SU-DHL-6 (cell line): ENCODE measurements at regions not wholly inside any gene's neighbourhood (a gene's known extent, or its start where the extent isn't known, plus 50 kb on each side); places are given as distances from the start of the nearest gene placed in this dataset.

Experiments used
- CTCF ChIP-seq: fragments of 200-600 bp; sonication (generic); IDR thresholded peaks from one replicate; pipeline ENCODE4 v1.5.1; 2017; ENCODE audit warnings: antibody characterized with exemption, mild to moderate bottlenecking, low read length, moderate library complexity; ENCODE audit not compliant: insufficient read depth, poor library complexity, severe bottlenecking
- EZH2phosphoT487 ChIP-seq: fragments of 200-600 bp; sonication (generic), shearing (Covaris generic); conservative IDR thresholded peaks from 2 replicates; pipeline ENCODE4 v1.6.1; 2018; ENCODE audit warnings: mild to moderate bottlenecking, antibody characterized with exemption, low read length, moderate library complexity, mixed read lengths

- no peak for TF ChIP-seq CTCF
- no peak for TF ChIP-seq EZH2phosphoT487
These were observed 51.6 kb upstream of the KYNU start for GRCh38 chr2:142825861-142826260.
